ENCODE measurements at regions not wholly inside any gene's neighbourhood (a gene's known extent, or its start where the extent isn't known, plus 50 kb on each side); places are given as distances from the start of the nearest gene placed in this dataset.

- no peak for DNase-seq
Measured at GRCh38 chr18:78906066-78906465, 73.6 kb upstream of the SALL3 start.

- DNase-seq, result no peak
Measured at GRCh38 chr18:78908462-78909260, 71.0 kb upstream of the SALL3 start.

- no peak for DNase-seq
Measured at GRCh38 chr18:78911751-78912283, 67.8 kb upstream of the SALL3 start.

GRCh38 chr18:78912336-78912735 is 67.3 kb upstream of the SALL3 start:
- no peak for DNase-seq

GRCh38 chr18:78912844-78913243 is 66.8 kb upstream of the SALL3 start:
- DNase-seq, result no peak

GRCh38 chr18:78913395-78913794 is 66.2 kb upstream of the SALL3 start:
- DNase-seq, result no peak

- no peak for DNase-seq
Measured at GRCh38 chr18:78913830-78914231, 65.8 kb upstream of the SALL3 start.

- DNase-seq, result no peak
Measured at GRCh38 chr18:78914249-78914935, 65.2 kb upstream of the SALL3 start.

- no peak for DNase-seq
Measured at GRCh38 chr18:78915446-78916008, 64.1 kb upstream of the SALL3 start.

GRCh38 chr18:78918707-78919106 is 60.9 kb upstream of the SALL3 start:
- no peak for DNase-seq

- DNase-seq, result no peak
Measured at GRCh38 chr18:78919956-78920355, 59.7 kb upstream of the SALL3 start.

- DNase-seq, result no peak
Measured at GRCh38 chr18:78920456-78921138, 59.0 kb upstream of the SALL3 start.

- DNase-seq, result no peak
Measured at GRCh38 chr18:78922856-78923255, 56.8 kb upstream of the SALL3 start.

- no peak for DNase-seq
Measured at GRCh38 chr18:78924301-78924700, 55.3 kb upstream of the SALL3 start.

- no peak for DNase-seq
Measured at GRCh38 chr18:78924786-78925540, 54.7 kb upstream of the SALL3 start.

GRCh38 chr18:78925557-78926242 is 53.9 kb upstream of the SALL3 start:
- DNase-seq, result no peak

GRCh38 chr18:78926243-78926615 is 53.4 kb upstream of the SALL3 start:
- DNase-seq, result no peak

- no peak for DNase-seq
Measured at GRCh38 chr18:78927156-78927555, 52.5 kb upstream of the SALL3 start.

GRCh38 chr18:78927616-78928015 is 52.0 kb upstream of the SALL3 start:
- DNase-seq, result no peak

GRCh38 chr18:78928076-78928475 is 51.5 kb upstream of the SALL3 start:
- no peak for DNase-seq

GRCh38 chr18:78929516-78929915 is 50.1 kb upstream of the SALL3 start:
- no peak for DNase-seq
